Hematopoietic multipotent progenitor cell treated with erythropoietin and hydrocortisone succinate and interleukin-3 and kit ligand, for 4 days (in vitro differentiated cells): ENCODE measurements at regions not wholly inside any gene's neighbourhood (a gene's known extent, or its start where the extent isn't known, plus 50 kb on each side); places are given as distances from the start of the nearest gene placed in this dataset.

Experiments
- DNase-seq: peaks from one replicate; pipeline ENCODE4 v3.0.0-alpha.2; 2015

DNA sequence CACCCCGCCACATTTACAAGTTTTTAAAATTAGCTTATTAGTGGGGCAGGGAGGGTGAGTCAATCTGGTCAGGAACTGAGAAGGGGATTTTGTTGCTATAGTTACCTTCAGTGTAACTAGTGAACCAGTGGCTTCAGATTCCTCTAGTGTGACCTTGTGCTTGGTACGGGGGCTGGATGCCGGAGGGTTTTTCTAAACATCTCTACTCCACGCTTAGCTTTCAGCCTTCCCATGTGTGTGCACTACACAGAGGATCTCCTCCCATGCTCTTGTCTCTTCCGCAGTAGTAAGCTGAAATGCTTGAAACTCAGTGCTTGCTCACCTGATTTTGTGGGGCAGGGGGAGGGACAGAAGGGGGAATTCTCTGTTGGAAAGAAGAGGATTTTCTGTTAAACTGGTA lies 67.9 kb upstream of the AKAP13 start:
- no peak for DNase-seq

DNA sequence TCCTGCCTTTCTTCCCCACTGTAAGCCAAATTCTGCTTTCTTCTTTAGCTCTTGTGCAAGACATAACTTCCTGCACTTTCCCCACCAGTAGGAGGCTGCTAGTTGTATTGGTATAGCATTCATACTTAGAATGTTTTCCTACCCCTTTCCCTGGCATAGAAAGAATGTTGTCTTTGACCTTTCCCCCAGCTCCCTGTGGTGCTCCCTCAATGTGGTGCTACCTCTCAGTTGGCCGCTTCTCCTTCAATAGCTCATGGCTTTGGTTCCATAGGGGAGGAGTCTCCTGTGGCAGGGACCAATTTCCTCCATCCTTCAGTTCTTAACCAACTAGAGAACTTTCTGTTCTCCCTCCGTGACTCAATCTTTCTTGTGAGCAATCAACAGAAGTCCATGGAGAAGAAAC lies 67.5 kb upstream of the AKAP13 start:
- peak; percentile 44 for DNase-seq

DNA sequence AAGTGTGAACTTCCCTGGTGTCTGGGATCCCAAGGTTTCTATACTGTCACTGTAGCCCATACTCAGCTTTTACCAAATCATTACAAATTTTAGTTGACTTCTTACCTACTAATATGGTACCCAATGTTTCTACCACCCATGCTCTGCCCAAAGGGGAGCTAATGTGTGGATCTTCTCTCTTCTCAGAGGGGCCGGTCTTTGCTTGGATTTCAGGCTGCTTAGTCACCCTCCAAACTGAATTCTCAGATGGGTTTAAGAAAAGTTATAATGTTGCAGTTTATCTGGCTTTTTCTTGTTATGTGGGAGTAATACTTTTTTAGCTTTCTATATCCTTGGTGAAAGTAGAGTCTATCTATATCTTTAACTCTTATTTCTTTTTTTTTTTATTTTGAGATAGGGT lies 67.1 kb upstream of the AKAP13 start:
- no peak for DNase-seq

DNA sequence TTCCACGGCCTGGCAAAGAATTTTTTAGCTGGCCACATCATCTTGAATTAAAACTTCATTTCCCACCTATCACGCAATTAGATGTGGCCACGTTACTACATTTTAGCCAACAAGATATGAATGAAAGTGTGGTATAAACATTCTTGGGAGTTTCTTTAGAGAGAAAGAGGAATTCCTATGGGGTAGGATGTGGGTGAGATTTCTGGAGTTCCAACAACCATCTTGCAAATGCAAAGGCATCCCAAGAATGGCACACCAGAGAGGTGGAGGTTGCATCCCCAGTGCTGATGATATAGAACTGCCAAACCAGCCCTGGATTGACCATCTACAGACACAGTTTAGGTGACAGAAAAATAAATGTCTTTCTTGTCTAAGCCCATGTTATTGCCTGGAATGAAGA lies 66.3 kb upstream of the AKAP13 start:
- no peak for DNase-seq

GRCh38 chr15:85314633-85315032 lies 65.8 kb upstream of the AKAP13 start:
- DNase-seq, result no peak

GRCh38 chr15:85316244-85316934 lies 64.0 kb upstream of the AKAP13 start:
- no peak for DNase-seq

DNA sequence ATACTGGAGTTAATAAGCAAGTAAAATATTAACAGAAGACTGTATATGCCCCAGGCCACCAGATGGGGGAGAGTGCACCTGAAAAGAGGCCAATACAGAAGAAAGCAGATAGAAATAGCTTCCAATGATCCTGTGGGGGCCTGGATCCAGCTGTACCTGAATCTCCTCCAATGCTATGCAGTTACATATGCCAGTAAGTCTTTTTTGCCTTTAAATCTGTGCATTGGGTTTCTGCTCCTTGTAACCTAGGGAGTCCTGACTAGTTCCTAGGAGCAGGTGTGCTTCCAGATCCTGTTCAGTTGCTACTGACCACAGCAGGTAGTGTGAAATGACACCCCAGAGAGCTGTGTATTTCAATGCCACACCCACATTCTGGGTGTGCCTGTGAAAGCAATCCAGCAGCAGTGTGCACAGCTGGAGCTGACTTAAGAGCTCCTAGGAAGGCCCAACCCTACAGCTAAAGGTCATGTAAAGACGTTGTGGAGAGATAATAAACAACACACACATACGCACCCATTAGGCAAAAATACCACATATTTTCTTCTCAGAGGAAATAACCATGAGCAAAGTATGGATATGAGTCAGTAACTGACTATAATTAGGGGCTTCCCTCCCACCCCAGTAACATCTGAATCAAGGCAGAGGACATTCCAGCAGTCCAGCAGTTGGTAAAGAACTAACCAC lies 62.2 kb upstream of the AKAP13 start:
- peak; percentile 44 for DNase-seq

DNA sequence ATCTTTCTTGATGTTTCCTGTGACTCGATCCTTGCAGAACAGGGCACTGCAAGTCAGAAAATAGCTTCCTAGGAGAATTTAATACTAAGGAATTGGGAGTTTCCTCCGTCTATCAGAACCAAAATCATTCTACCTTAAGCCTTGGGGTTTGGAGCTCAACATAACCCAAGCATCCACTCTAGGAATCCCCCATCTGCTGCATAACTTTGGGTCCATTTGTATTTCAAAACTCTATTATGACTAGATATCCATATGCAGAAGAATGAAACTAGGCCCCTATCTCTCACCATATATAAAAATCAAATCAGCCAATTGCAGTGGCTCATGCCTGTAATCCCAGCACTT lies 61.7 kb upstream of the AKAP13 start:
- DNase-seq, result no peak

DNA sequence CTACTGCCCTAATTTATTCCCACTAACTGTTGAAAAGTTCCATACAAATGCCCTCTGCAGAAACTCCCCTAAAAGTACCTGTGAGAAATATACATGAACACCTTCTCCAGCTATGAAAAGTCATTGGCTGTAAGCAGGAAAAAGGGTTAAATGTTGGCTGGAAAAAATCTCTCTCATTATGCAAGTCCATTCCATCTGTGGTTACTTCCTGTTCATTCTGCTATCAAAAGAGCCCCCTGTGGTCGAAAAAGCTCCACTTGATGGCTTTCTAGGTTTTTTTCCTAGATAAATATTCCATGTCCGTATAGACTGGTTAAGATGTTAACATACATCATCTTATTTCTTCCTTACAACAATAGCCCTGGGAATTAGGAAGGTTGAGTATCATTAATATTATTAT lies 56.2 kb upstream of the AKAP13 start:
- DNase-seq, result peak; percentile 25

DNA sequence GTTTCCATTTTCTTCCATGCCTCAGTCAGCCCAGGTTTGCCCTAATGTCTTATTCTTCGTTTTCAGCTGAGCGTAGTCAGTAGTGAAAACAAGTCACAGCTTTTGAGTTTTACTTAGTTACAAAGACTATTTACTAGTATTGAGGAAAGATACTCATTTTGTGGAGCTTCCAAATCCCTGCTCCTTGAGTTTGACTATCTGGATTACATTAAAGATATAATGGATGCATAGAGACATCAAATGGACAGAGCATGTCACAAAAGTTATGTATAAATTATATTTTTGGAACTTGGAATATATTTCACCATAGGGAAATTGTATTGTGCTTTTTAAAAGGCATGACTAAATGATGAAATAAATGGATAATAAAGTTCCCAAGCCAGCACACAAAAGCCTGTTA lies 54.6 kb upstream of the AKAP13 start:
- no peak for DNase-seq

GRCh38 chr15:85326291-85326690 lies 54.1 kb upstream of the AKAP13 start:
- DNase-seq, result no peak

- DNase-seq, result no peak
Observed at GRCh38 chr15:85327820-85328219, 52.6 kb upstream of the AKAP13 start.

GRCh38 chr15:85329561-85330422 lies 50.6 kb upstream of the AKAP13 start:
- peak; percentile 57 for DNase-seq
